ENCODE measurements at regions not wholly inside any gene's neighbourhood (a gene's known extent, or its start where the extent isn't known, plus 50 kb on each side); places are given as distances from the start of the nearest gene placed in this dataset.

- no peak for TF ChIP-seq POLR2AphosphoS5 (IDR thresholded peaks at IDR 0.05; ENCODE audit: low read depth, low read length)
- no peak for TF ChIP-seq POLR2A (IDR thresholded peaks at IDR 0.05; ENCODE audit: low read depth, low read length)
- no peak for TF ChIP-seq TAF1 (IDR thresholded peaks at IDR 0.05; ENCODE audit: low read depth, low read length)
- no peak for TF ChIP-seq SPI1 (IDR thresholded peaks at IDR 0.05; ENCODE audit: low read depth, low read length)
- no peak for TF ChIP-seq POU2F2 (IDR thresholded peaks at IDR 0.05; ENCODE audit: low read depth, low read length)
- no peak for TF ChIP-seq PAX5 (IDR thresholded peaks at IDR 0.05; ENCODE audit: insufficient read depth, low read length, severe bottlenecking)
Measured at GRCh38 chr4:170772429-170772828, 682.7 kb upstream of the AADAT start.

All from GM12891 (cell line).